Skeletal muscle satellite cell (primary cell): ENCODE measurements at regions not wholly inside any gene's neighbourhood (a gene's known extent, or its start where the extent isn't known, plus 50 kb on each side); places are given as distances from the start of the nearest gene placed in this dataset.
A peak's percentile ranks its signal among the peaks of the same experiment; 100 is the strongest.

Experiments
- H3K27me3 ChIP-seq: 2 replicates; pipeline ENCODE4 v1.7.0; 2013; ENCODE audit warnings: low read length; ENCODE audit not compliant: control insufficient read depth, insufficient read depth
- H3K36me3 ChIP-seq: 2 replicates; pipeline ENCODE4 v1.7.0; 2013; ENCODE audit warnings: mild to moderate bottlenecking, control low read depth, low read length; ENCODE audit not compliant: insufficient read depth
- H3K4me1 ChIP-seq: 2 replicates; pipeline ENCODE4 v1.7.0; 2013; ENCODE audit warnings: low read length; ENCODE audit not compliant: control insufficient read depth, insufficient read depth
- H3K4me2 ChIP-seq: 2 replicates; pipeline ENCODE4 v1.7.0; 2013; ENCODE audit warnings: mild to moderate bottlenecking, low read length
- H3K4me3 ChIP-seq: 2 replicates; pipeline ENCODE4 v1.7.0; 2013; ENCODE audit warnings: low read length
- H3K9ac ChIP-seq: 2 replicates; pipeline ENCODE4 v1.7.0; 2013; ENCODE audit warnings: mild to moderate bottlenecking, low read depth, low read length, moderate library complexity
- H3K9me3 ChIP-seq: replicated peaks from 2 replicates; pipeline ENCODE4 v1.7.0; 2013; ENCODE audit warnings: mild to moderate bottlenecking, control low read depth, low read length

- H3K4me3 ChIP-seq, result no peak overlapping the region
- H3K4me1 ChIP-seq, result no peaks in the 10 kb centered on the region
- H3K27me3 ChIP-seq, result peaks cover 12% of the 10 kb centered on the region
- H3K36me3 ChIP-seq, result no peaks in the 10 kb centered on the region
- no peaks in the 10 kb centered on the region for H3K9me3 ChIP-seq
- H3K4me2 ChIP-seq, result no peak overlapping the region
- no peak overlapping the region for H3K9ac ChIP-seq
These were observed 575.5 kb downstream of the SOX6 start for GRCh38 chr11:15780837-15781236.

- H3K9me3 ChIP-seq, result no peaks in the 10 kb centered on the region
- no peak overlapping the region for H3K9ac ChIP-seq
- H3K4me1 ChIP-seq, result no peaks in the 10 kb centered on the region
- H3K4me2 ChIP-seq, result no peak overlapping the region
- peaks cover 10% of the 10 kb centered on the region for H3K27me3 ChIP-seq
- H3K4me3 ChIP-seq, result no peak overlapping the region
- no peaks in the 10 kb centered on the region for H3K36me3 ChIP-seq
These were observed 572.7 kb downstream of the SOX6 start for GRCh38 chr11:15783619-15784018.

GRCh38 chr11:15793043-15793996 lies 563.0 kb downstream of the SOX6 start:
- H3K4me1 ChIP-seq, result peaks cover 25% of the 10 kb centered on the region
- H3K36me3 ChIP-seq, result no peaks in the 10 kb centered on the region
- no peaks in the 10 kb centered on the region for H3K27me3 ChIP-seq
- no peaks in the 10 kb centered on the region for H3K9me3 ChIP-seq
- H3K4me3 ChIP-seq, result no peak overlapping the region
- H3K9ac ChIP-seq, result peak overlapping the region; percentile 68
- peak overlapping the region; percentile 59 for H3K4me2 ChIP-seq

DNA sequence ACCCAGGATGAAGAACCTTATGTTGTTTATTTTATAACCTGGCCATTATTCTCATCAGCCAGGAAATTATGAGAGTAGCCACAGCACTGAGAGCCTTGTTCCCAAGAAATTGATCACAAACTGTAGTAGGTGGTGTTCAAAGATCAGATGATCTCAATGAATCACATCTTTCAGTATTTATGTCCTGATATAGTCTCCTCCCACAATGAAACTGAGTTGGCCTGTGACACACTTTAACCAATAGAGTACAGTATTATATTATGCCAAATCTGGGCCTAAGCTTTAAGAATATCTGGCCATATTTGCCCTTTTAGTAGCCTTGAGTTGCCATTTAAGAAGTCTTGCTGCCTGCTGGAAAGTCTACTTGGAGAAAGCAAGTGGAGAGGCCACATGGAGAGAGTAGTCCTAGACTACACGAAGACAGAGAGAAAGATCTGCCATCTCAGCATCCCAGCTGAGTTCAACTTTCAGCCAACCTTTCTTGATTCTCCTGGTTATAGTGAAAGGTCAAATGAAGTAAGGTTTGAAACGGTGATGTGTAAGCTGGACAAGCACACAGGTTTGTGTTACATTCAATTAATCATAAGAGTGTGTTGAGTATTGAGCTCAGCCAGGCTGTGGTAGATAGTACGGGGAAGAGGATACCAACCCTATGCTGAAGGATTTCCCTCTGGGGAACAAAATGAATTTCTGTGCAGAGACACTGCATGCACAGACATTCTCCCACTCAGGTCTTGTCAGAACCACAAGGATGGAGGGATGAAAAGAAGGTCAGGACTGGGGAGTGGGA lies 561.8 kb downstream of the SOX6 start:
- H3K9ac ChIP-seq, result peak overlapping the region; percentile 68
- no peak overlapping the region for H3K4me3 ChIP-seq
- no peak overlapping the region for H3K4me2 ChIP-seq
- H3K9me3 ChIP-seq, result no peaks in the 10 kb centered on the region
- no peaks in the 10 kb centered on the region for H3K27me3 ChIP-seq
- H3K4me1 ChIP-seq, result peaks cover 27% of the 10 kb centered on the region
- H3K36me3 ChIP-seq, result no peaks in the 10 kb centered on the region

DNA sequence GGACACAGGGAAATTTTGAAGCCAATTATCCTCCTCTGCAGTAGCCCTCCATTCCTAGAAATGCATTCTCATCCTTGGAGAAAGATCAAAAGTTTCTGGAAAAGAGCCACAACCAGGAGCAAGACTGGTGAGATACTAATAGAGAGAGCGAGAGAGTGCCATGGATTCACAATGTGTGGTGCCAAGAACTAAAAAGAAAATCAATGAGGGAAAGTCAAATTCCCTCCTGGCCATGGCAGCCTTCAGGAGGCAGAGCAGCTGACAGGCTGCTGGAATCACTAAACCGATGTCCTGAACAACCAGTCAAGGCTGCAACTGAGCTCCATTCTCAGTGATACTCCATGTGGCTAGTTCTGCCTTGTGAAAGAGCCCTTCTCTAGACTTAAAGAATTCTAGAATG lies 561.0 kb downstream of the SOX6 start:
- Histone ChIP-seq H3K4me1 (peaks cover 35% of the 10 kb centered on the region), H3K9me3 (no peaks in the 10 kb centered on the region), H3K4me2 (no peak overlapping the region), H3K36me3 (no peaks in the 10 kb centered on the region), H3K4me3 (no peak overlapping the region), H3K9ac (no peak overlapping the region), H3K27me3 (no peaks in the 10 kb centered on the region)

GRCh38 chr11:15800111-15800800 lies 556.1 kb downstream of the SOX6 start:
- peak overlapping the region; percentile 32 for H3K9ac ChIP-seq
- H3K4me2 ChIP-seq, result peak overlapping the region; percentile 41
- H3K4me3 ChIP-seq, result no peak overlapping the region
- H3K4me1 ChIP-seq, result peaks cover 33% of the 10 kb centered on the region
- H3K9me3 ChIP-seq, result no peaks in the 10 kb centered on the region
- H3K36me3 ChIP-seq, result no peaks in the 10 kb centered on the region
- no peaks in the 10 kb centered on the region for H3K27me3 ChIP-seq

DNA sequence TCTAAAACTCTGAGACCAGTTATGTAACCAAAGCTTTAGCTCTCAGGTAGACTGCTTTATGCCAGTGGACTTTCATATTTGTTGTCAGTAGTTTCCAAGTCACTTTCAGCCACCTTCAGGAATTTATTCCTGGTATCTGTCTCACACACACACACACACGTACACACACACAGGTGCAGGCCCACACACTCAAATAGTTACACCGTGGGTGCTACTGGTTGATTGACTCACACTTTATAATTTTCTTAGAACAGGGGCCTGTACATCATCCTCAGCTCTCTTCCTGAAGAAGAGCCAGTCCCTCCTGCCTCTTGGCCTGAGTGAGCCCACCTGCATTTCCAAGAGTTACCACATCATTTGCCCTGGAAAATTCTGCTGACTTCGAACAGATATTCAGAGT lies 555.2 kb downstream of the SOX6 start:
- Histone ChIP-seq H3K9me3 (no peaks in the 10 kb centered on the region), H3K4me2 (no peak overlapping the region), H3K9ac (no peak overlapping the region), H3K4me1 (peaks cover 42% of the 10 kb centered on the region), H3K27me3 (no peaks in the 10 kb centered on the region), H3K4me3 (no peak overlapping the region), H3K36me3 (no peaks in the 10 kb centered on the region)

- Histone ChIP-seq H3K4me2 (peak overlapping the region; percentile 12), H3K9ac (no peak overlapping the region), H3K36me3 (no peaks in the 10 kb centered on the region), H3K27me3 (no peaks in the 10 kb centered on the region), H3K4me3 (no peak overlapping the region), H3K4me1 (peaks cover 44% of the 10 kb centered on the region), H3K9me3 (no peaks in the 10 kb centered on the region)
These were observed 554.7 kb downstream of the SOX6 start for GRCh38 chr11:15801616-15802015.

DNA sequence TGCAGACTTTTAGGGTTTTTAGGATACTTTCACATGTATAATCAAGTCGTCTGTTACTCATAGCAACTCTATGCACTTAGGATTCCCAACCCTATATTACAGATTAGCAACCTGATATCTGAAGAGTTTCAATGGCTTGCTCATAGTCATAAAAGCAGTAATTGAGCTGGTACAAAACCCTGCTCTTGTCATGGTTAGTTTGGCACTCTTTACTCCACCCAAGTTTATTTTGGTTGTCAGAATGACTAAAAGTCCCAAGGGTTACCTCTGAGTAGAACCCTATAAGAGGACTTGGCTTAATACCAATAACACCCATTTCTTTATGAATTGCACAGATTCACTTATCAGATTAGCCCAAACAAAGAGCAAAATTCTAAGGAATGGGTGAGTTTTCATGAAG lies 550.6 kb downstream of the SOX6 start:
- H3K9me3 ChIP-seq, result no peaks in the 10 kb centered on the region
- no peak overlapping the region for H3K4me2 ChIP-seq
- H3K27me3 ChIP-seq, result no peaks in the 10 kb centered on the region
- no peak overlapping the region for H3K4me3 ChIP-seq
- no peaks in the 10 kb centered on the region for H3K36me3 ChIP-seq
- H3K9ac ChIP-seq, result no peak overlapping the region
- H3K4me1 ChIP-seq, result peaks cover 30% of the 10 kb centered on the region

DNA sequence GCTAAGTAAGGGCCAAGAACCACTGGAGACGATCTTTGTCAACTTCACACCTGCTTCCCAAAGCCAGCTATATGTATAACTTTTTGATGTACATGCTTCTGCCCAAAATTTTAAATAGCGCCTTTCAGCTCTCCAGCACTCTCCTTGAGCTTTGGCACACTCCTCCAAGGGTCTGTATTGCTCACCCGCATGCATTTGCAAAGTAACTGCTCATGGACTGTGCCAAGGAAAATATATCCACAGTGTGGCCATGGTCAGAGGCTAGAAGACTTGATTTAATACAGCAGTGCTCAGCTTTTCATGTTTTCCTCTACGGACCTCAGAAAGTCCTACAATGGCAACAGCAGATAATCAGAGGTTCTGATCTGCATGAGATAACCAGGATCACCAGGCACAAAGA lies 550.1 kb downstream of the SOX6 start:
- Histone ChIP-seq H3K36me3 (no peaks in the 10 kb centered on the region), H3K4me2 (no peak overlapping the region), H3K27me3 (no peaks in the 10 kb centered on the region), H3K9me3 (no peaks in the 10 kb centered on the region), H3K4me3 (no peak overlapping the region), H3K4me1 (peaks cover 25% of the 10 kb centered on the region), H3K9ac (no peak overlapping the region)

DNA sequence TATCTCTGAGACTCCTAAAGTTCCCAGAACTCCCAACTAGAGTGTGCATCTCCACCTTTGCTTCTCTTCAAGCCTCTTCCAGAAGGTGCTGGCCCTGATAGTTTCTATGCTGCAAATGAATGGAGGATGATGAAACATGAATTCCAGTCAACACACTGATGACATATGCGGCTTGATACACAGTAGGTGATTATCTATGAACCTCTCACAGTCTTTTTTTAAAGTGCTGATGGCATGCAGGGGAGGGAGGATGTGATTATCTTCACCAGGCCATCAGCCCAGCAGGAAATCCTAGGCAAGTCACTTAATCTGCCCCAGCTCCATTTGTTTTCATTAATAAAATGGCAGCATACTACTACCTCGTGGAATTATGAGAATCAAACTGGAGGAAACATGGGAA lies 548.5 kb downstream of the SOX6 start:
- H3K9ac ChIP-seq, result no peak overlapping the region
- H3K9me3 ChIP-seq, result no peaks in the 10 kb centered on the region
- H3K4me3 ChIP-seq, result no peak overlapping the region
- no peak overlapping the region for H3K4me2 ChIP-seq
- peaks cover 15% of the 10 kb centered on the region for H3K4me1 ChIP-seq
- no peaks in the 10 kb centered on the region for H3K27me3 ChIP-seq
- no peaks in the 10 kb centered on the region for H3K36me3 ChIP-seq
